HepG2 (cell line): ENCODE measurements at regions not wholly inside any gene's neighbourhood (a gene's known extent, or its start where the extent isn't known, plus 50 kb on each side); places are given as distances from the start of the nearest gene placed in this dataset.

Experiments used
- ATAC-seq: fragments of 200-7000 bp; cut with Tn5 transposase; 3 replicates; pipeline ENCODE4 v1.9.1; 2020; ENCODE audit warnings: mild to moderate bottlenecking, moderate library complexity
- BruUV-seq: library from RNA; stranded (reverse); fragments of 400-500 nt; replicated peaks from 2 replicates; lab custom pipeline; 2021; lab: Mats Ljungman, UMichigan
- CTCF ChIA-PET: fragments of 300-600 bp; formaldehyde crosslinking; extraction: SDS; loops from one replicate; lab custom pipeline; 2021; ENCODE audit warnings: low total read pairs, inconsistent platforms, low intra/inter-chr PET ratio; lab: Yijun Ruan, JAX
- POLR2A ChIA-PET: fragments of 350-600 bp; sonication (Branson Sonifier 250); formaldehyde crosslinking; loops from one replicate; lab custom pipeline; 2020; ENCODE audit warnings: antibody characterized with exemption, inconsistent platforms; lab: Yijun Ruan, JAX
- DNase-seq: peaks from one replicate; pipeline ENCODE4 v3.0.0-alpha.2; 2015; ENCODE audit warnings: low spot score
- FAIRE-seq: peaks from 3 replicates; lab custom pipeline; 2011; peaks lifted over from hg19 to GRCh38; lab: Jason Lieb, UNC
- H2AFZ ChIP-seq: one replicate; pipeline ENCODE4 v1.6.1; 2011; ENCODE audit warnings: low read length, inconsistent platforms
- H3K27ac ChIP-seq: fragments of 300-600 bp; 3 replicates; pipeline ENCODE4 v1.8.0; 2011; ENCODE audit warnings: mixed run types, mild to moderate bottlenecking, mixed read lengths, low read length, inconsistent platforms; ENCODE audit not compliant: insufficient read depth; ENCODE audit errors: extremely low read length
- H3K27me3 ChIP-seq, 2 experiments: fragments of 200-600 bp in 1 of 2; 2 replicates in 1 of 2; 3 replicates in 1 of 2; pipeline versions ENCODE4 v1.6.0 to v1.8.0; 2011; ENCODE audit warnings: low read length in 2 of 2, mild to moderate bottlenecking in 2 of 2, moderate library complexity in 2 of 2, inconsistent platforms in 1 of 2; ENCODE audit not compliant: insufficient read depth in 2 of 2, control insufficient read depth in 1 of 2
- H3K36me3 ChIP-seq, 2 experiments: fragments of 200-600 bp in 1 of 2; replicated peaks in 1 of 2; 2 replicates in 1 of 2; 3 replicates in 1 of 2; pipeline versions ENCODE4 v1.5.1 to v1.8.0; 2011; ENCODE audit warnings: low read length in 2 of 2, inconsistent platforms in 1 of 2; ENCODE audit not compliant: insufficient read depth in 2 of 2, control insufficient read depth in 1 of 2
- H3K4me1 ChIP-seq: 2 replicates; pipeline ENCODE4 v1.5.1; 2012; ENCODE audit warnings: low read length, inconsistent platforms; ENCODE audit not compliant: insufficient read depth
- H3K4me2 ChIP-seq: 2 replicates; pipeline ENCODE4 v1.6.0; 2011; ENCODE audit warnings: low read depth, low read length, inconsistent platforms
- H3K4me3 ChIP-seq, 3 experiments: fragments of 200-600 bp in 1 of 3; sonication (generic), shearing (Covaris generic) in 1 of 3; replicated peaks in 1 of 3; 2 replicates each; pipeline ENCODE4 v1.5.1; 2011 to 2016; ENCODE audit warnings: low read length in 3 of 3, inconsistent platforms in 2 of 3, low read depth in 2 of 3, mild to moderate bottlenecking in 2 of 3, control low read depth in 1 of 3, mixed read lengths in 1 of 3; ENCODE audit not compliant: insufficient read depth in 1 of 3
- H3K79me2 ChIP-seq: one replicate; pipeline ENCODE4 v1.6.1; 2011; ENCODE audit warnings: low read length, inconsistent platforms; ENCODE audit not compliant: insufficient read depth
- H3K9ac ChIP-seq: 2 replicates; pipeline ENCODE4 v1.6.0; 2011; ENCODE audit warnings: mild to moderate bottlenecking, low read depth, low read length, inconsistent platforms; ENCODE audit not compliant: insufficient read depth
- H3K9me3 ChIP-seq: 2 replicates; pipeline ENCODE4 v1.5.1; 2012; ENCODE audit warnings: mild to moderate bottlenecking, low read length
- H4K20me1 ChIP-seq: 2 replicates; pipeline ENCODE4 v1.6.0; 2011; ENCODE audit warnings: inconsistent platforms, mild to moderate bottlenecking, low read length, moderate library complexity; ENCODE audit not compliant: insufficient read depth
- AHR ChIP-seq: IDR thresholded peaks from 2 replicates; pipeline ENCODE4 v1.6.1; 2018; ENCODE audit warnings: missing genetic modification reagents, missing compliant biosample characterization
- CENPT ChIP-seq: sonication (generic); formaldehyde crosslinking; IDR thresholded peaks from 2 replicates; pipeline ENCODE4 v1.8.0; 2022; ENCODE audit warnings: low read depth, mild to moderate bottlenecking, moderate library complexity, missing genetic modification reagents
- KDM5B ChIP-seq: sonication (generic); formaldehyde crosslinking; IDR thresholded peaks from 2 replicates; pipeline ENCODE4 v1.4.0; 2020; ENCODE audit warnings: missing genetic modification reagents, mild to moderate bottlenecking, borderline replicate concordance
- KLF15 ChIP-seq: sonication (generic); formaldehyde crosslinking; IDR thresholded peaks from 2 replicates; pipeline ENCODE4 v1.8.1; 2023; ENCODE audit warnings: borderline replicate concordance, mild to moderate bottlenecking, inconsistent platforms, missing genetic modification reagents, mixed read lengths
- KLF9 ChIP-seq: IDR thresholded peaks from 2 replicates; pipeline ENCODE4 v1.6.1; 2016; ENCODE audit warnings: low read depth
- MAZ ChIP-seq, 2 experiments: sonication (generic) in 1 of 2; formaldehyde crosslinking in 1 of 2; IDR thresholded peaks; 2 replicates each; pipeline versions ENCODE4 v1.5.0 to v1.6.1; 2012 to 2020; ENCODE audit warnings: low read depth in 2 of 2, mild to moderate bottlenecking in 2 of 2, borderline replicate concordance in 1 of 2, improper control_type of control experiment in 1 of 2, low read length in 1 of 2, missing genetic modification reagents in 1 of 2, moderate library complexity in 1 of 2
- PHF5A ChIP-seq: IDR thresholded peaks from one replicate; pipeline ENCODE4 v1.6.1; 2018; ENCODE audit warnings: low read depth, missing genetic modification reagents; ENCODE audit not compliant: unreplicated experiment
- POGZ ChIP-seq: sonication (generic); formaldehyde crosslinking; IDR thresholded peaks from 2 replicates; pipeline ENCODE4 v1.4.0; 2020; ENCODE audit warnings: mild to moderate bottlenecking, missing genetic modification reagents
- POLR2A ChIP-seq, 2 experiments: IDR thresholded peaks; 2 replicates each; pipeline ENCODE4 v1.6.1; 2011; ENCODE audit warnings: low read depth in 2 of 2, low read length in 2 of 2, mild to moderate bottlenecking in 1 of 2, moderate library complexity in 1 of 2; ENCODE audit not compliant: insufficient read depth in 1 of 2
- SNAPC2 ChIP-seq: sonication (generic); formaldehyde crosslinking; IDR thresholded peaks from 2 replicates; pipeline ENCODE4 v1.8.1; 2022; ENCODE audit warnings: mild to moderate bottlenecking, missing genetic modification reagents
- ZBTB38 ChIP-seq: sonication (generic); formaldehyde crosslinking; IDR thresholded peaks from 2 replicates; pipeline ENCODE4 v1.5.1; 2020; ENCODE audit warnings: mild to moderate bottlenecking, missing genetic modification reagents
- ZNF326 ChIP-seq: sonication (generic); formaldehyde crosslinking; IDR thresholded peaks from 2 replicates; pipeline ENCODE4 v1.4.0; 2020; ENCODE audit warnings: missing genetic modification reagents, borderline replicate concordance
- ZNF879 ChIP-seq: sonication (generic); formaldehyde crosslinking; IDR thresholded peaks from 2 replicates; pipeline ENCODE4 v1.8.1; 2023; ENCODE audit warnings: missing genetic modification reagents
- ZSCAN20 ChIP-seq: sonication (generic); formaldehyde crosslinking; IDR thresholded peaks from 2 replicates; pipeline ENCODE4 v1.4.0; 2020; ENCODE audit warnings: missing genetic modification reagents, mild to moderate bottlenecking, borderline replicate concordance
- WGBS: methylation state at CpG from one replicate; pipeline ENCODE4 v1.1.6; 2017; ENCODE audit warnings: low lambda C conversion rate; 5-methylcytosine and 5-hydroxymethylcytosine counted together
- in situ Hi-C: cut with HindIII; loops from 2 replicates; pipeline ENCODE4 v1.10.0; 2017; ENCODE audit warnings: low pct_unique_long_range_greater_than_20kb; ENCODE audit not compliant: extremely low pct_ligation_motif_present
- intact Hi-C: fragments of 100-400 bp; cut with micrococcal nuclease; formaldehyde crosslinking; loops from one replicate; pipeline ENCODE4 v1.10.0; 2022; ENCODE audit not compliant: unreplicated experiment

GRCh38 chr13:91295712-91296410 lies 51.6 kb upstream of the MIR17HG start:
- H3K4me1 ChIP-seq: no peaks in the 10 kb centered on the region
- ChIA-PET CTCF (no interaction called here), POLR2A (no interaction called here)
- H3K27ac ChIP-seq: no peak overlapping the region
- WGBS: 23% methylated on average over 15 of the region's 15 CpGs
- in situ Hi-C loops: no loop called here
- H3K9me3 ChIP-seq: no peaks in the 10 kb centered on the region
- ATAC-seq: no peak
- no peak overlapping the region for H3K9ac ChIP-seq
- H3K27me3 ChIP-seq: peaks cover 0 to 9% of the 10 kb centered on the region in 2 experiments; a peak in 2 of 5 replicates
- no peak for TF ChIP-seq ZNF326
- no peak for TF ChIP-seq KLF9 (CRISPR knock-in tag)
- no peak for TF ChIP-seq CENPT (CRISPR knock-in tag)
- BruUV-seq: no TSS peak
- no peak overlapping the region for H3K4me3 ChIP-seq
- H2AFZ ChIP-seq: no peak overlapping the region
- H3K36me3 ChIP-seq: no peaks in the 10 kb centered on the region
- intact Hi-C loops: no loop called here
- no peaks in the 10 kb centered on the region for H3K79me2 ChIP-seq
- no peak for DNase-seq
- H3K4me2 ChIP-seq: no peak overlapping the region
- 0 out of 2 replicates have a peak, but pooled peaks cover 3% of the 10 kb centered on the region for H4K20me1 ChIP-seq
- FAIRE-seq: no peak

GRCh38 chr13:91297503-91297902 lies 50.0 kb upstream of the MIR17HG start:
- Histone ChIP-seq H2AFZ (no peak overlapping the region), H3K4me3 (no peak overlapping the region), H3K4me1 (no peaks in the 10 kb centered on the region), H4K20me1 (0 out of 2 replicates have a peak, but pooled peaks cover 3% of the 10 kb centered on the region), H3K27me3 (peaks cover 0 to 9% of the 10 kb centered on the region in 2 experiments; a peak in 2 of 5 replicates), H3K36me3 (no peaks in the 10 kb centered on the region), H3K9me3 (no peaks in the 10 kb centered on the region), H3K79me2 (no peaks in the 10 kb centered on the region), H3K9ac (no peak overlapping the region), H3K4me2 (no peak overlapping the region), H3K27ac (no peak overlapping the region)
- ChIA-PET CTCF (no interaction called here), POLR2A (no interaction called here)
- no peak for DNase-seq
- no peak for TF ChIP-seq SNAPC2 (CRISPR knock-in tag)
- TF ChIP-seq ZSCAN20 (CRISPR knock-in tag): no peak
- TF ChIP-seq KDM5B (CRISPR knock-in tag): no peak
- no peak for TF ChIP-seq AHR (CRISPR knock-in tag)
- TF ChIP-seq POLR2A (IDR thresholded peaks at IDR 0.05; ENCODE audit: insufficient read depth in 1 of 2, low read depth in 2 of 2, low read length in 2 of 2): no peak
- TF ChIP-seq ZNF879 (CRISPR knock-in tag): no peak
- no peak for TF ChIP-seq POGZ (CRISPR knock-in tag)
- no peak for TF ChIP-seq PHF5A (CRISPR knock-in tag)
- TF ChIP-seq KLF15 (CRISPR knock-in tag): no peak
- no peak for TF ChIP-seq MAZ (IDR thresholded peaks at IDR 0.05; ENCODE audit: borderline replicate concordance, low read depth, low read length)
- TF ChIP-seq MAZ (CRISPR knock-in tag; IDR thresholded peaks at IDR 0.05; ENCODE audit: low read depth): no peak
- no peak for TF ChIP-seq ZBTB38
- no peak for ATAC-seq
- FAIRE-seq: no peak
- BruUV-seq: no TSS peak
- in situ Hi-C loops (no loop called here), intact Hi-C loops (no loop called here)
- 3% methylated on average over 2 of the region's 2 CpGs for WGBS
